ENCODE measurements at regions not wholly inside any gene's neighbourhood (a gene's known extent, or its start where the extent isn't known, plus 50 kb on each side); places are given as distances from the start of the nearest gene placed in this dataset.
"Not testable (repeated sequence)": the region's sequence is repeated elsewhere in the genome, so short reads cannot be mapped to it uniquely, and the experiment has no call there.

- no peak overlapping the region for H3K27ac ChIP-seq
Measured at GRCh38 chr12:105522166-105522825, 191.8 kb downstream of the C12orf75 start.

GRCh38 chr12:105523164-105524057, 192.9 kb downstream of the C12orf75 start:
- H3K27ac ChIP-seq, result no peak overlapping the region
- no peak for TF ChIP-seq CTCF (conservative IDR thresholded peaks at IDR 0.05)

More at GRCh38 chr12:105522166-105522825, 191.8 kb downstream of the C12orf75 start:
- no peak for TF ChIP-seq CTCF (conservative IDR thresholded peaks at IDR 0.05)

GRCh38 chr12:105524961-105525360, 194.5 kb downstream of the C12orf75 start:
- H3K27ac ChIP-seq, result no peak overlapping the region
- TF ChIP-seq CTCF (conservative IDR thresholded peaks at IDR 0.05), result no peak

- TF ChIP-seq CTCF (conservative IDR thresholded peaks at IDR 0.05), result no peak
- H3K27ac ChIP-seq, result no peak overlapping the region
Measured at GRCh38 chr12:105534068-105534467, 203.6 kb downstream of the C12orf75 start.

DNA sequence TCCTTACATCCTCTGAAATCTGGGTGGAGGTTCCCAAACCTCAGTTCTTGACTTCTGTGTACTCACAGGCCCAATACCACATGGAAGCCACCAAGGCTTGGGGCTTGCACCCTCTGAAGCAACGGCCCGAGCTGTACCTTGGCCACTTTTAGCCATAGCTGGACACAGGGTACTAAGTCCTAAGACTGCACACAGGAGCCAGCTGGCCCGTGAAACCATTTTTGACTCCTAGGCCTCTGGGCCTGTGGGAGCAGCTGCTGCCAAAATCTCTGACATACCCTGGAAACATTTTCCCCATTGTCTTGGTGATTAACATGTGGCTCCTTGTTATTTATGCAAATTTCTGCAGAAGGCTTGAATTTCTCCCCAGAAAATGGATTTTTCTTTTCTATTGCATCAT, 204.5 kb downstream of the C12orf75 start:
- H3K27ac ChIP-seq, result not testable (repeated sequence)

DNA sequence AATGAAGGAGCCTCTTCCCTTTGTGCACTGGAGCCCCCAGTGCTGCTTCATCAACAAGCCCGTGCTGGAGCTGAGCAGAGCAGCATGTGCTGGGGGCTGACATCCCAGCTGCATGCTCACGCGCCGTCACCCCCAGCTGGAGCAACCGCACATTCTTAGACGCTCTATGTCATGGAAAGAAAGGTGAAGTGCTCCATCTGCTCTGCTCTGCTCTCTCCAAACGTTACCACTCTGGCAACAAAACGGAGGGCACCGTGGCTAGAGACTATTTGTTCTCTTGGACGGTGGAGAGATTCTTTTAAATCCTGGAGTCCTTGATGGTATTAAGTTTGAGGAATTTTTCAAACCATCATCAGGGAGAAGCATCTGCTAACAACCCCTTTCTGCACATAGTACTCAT, 208.4 kb downstream of the C12orf75 start:
- no peak overlapping the region for H3K27ac ChIP-seq
- TF ChIP-seq CTCF (conservative IDR thresholded peaks at IDR 0.05), result no peak

- no peak overlapping the region for H3K27ac ChIP-seq
- TF ChIP-seq CTCF (conservative IDR thresholded peaks at IDR 0.05), result no peak
Measured at GRCh38 chr12:105539735-105540134, 209.2 kb downstream of the C12orf75 start.

DNA sequence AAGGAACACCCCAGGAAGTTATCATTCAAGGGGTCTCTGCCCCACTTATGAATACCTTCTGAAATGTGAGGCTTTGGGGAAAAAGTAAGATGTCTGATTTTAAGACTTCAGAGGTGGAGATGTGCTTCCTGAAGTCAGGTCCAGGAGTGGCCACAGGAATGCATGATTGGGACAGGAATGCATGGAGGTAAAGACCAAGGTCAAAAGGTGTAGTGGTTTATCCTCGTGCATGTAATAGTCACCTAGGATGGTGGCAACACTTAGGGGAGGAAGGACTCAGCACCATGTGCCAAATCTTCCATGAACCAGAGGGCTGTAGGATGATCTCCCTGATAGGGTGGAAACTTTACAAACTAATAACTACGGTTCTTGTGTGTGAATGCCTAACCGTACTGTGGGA, 217.3 kb downstream of the C12orf75 start:
- H3K27ac ChIP-seq, result no peak overlapping the region

More for the DNA sequence above, 217.3 kb downstream of the C12orf75 start:
- no peak for TF ChIP-seq CTCF (conservative IDR thresholded peaks at IDR 0.05)

Measured in VCaP (cell line).